ENCODE measurements at regions not wholly inside any gene's neighbourhood (a gene's known extent, or its start where the extent isn't known, plus 50 kb on each side); places are given as distances from the start of the nearest gene placed in this dataset.

GRCh38 chr2:177314722-177315264 lies 50.3 kb upstream of the NFE2L2 start:
- H3K36me3 ChIP-seq (replicated peaks; ENCODE audit: control insufficient read depth, insufficient read depth, low read length): no peaks in the 10 kb centered on the region
- H3K4me3 ChIP-seq (ENCODE audit: insufficient read depth, low read depth, low read length): no peak overlapping the region
- H3K27me3 ChIP-seq (ENCODE audit: control insufficient read depth, insufficient read depth, low read length): no peaks in the 10 kb centered on the region
- no peak for DNase-seq

- Histone ChIP-seq H3K4me3 (ENCODE audit: insufficient read depth, low read depth, low read length) (no peak overlapping the region), H3K27me3 (ENCODE audit: control insufficient read depth, insufficient read depth, low read length) (no peaks in the 10 kb centered on the region), H3K36me3 (replicated peaks; ENCODE audit: control insufficient read depth, insufficient read depth, low read length) (no peaks in the 10 kb centered on the region)
- no peak for DNase-seq
These were observed 50.8 kb upstream of the NFE2L2 start for GRCh38 chr2:177315364-177315763.

- Histone ChIP-seq H3K27me3 (ENCODE audit: control insufficient read depth, insufficient read depth, low read length) (no peaks in the 10 kb centered on the region), H3K36me3 (replicated peaks; ENCODE audit: control insufficient read depth, insufficient read depth, low read length) (no peaks in the 10 kb centered on the region), H3K4me3 (ENCODE audit: insufficient read depth, low read depth, low read length) (no peak overlapping the region)
- DNase-seq: no peak
These were observed 52.2 kb upstream of the NFE2L2 start for GRCh38 chr2:177316756-177317155.

- Histone ChIP-seq H3K4me3 (ENCODE audit: insufficient read depth, low read depth, low read length) (no peak overlapping the region), H3K27me3 (ENCODE audit: control insufficient read depth, insufficient read depth, low read length) (no peaks in the 10 kb centered on the region)
These were observed 52.9 kb upstream of the NFE2L2 start for GRCh38 chr2:177317443-177317842.

GRCh38 chr2:177317857-177318256 lies 53.3 kb upstream of the NFE2L2 start:
- DNase-seq: no peak
- Histone ChIP-seq H3K36me3 (replicated peaks; ENCODE audit: control insufficient read depth, insufficient read depth, low read length) (no peaks in the 10 kb centered on the region), H3K4me3 (ENCODE audit: insufficient read depth, low read depth, low read length) (no peak overlapping the region), H3K27me3 (ENCODE audit: control insufficient read depth, insufficient read depth, low read length) (no peaks in the 10 kb centered on the region)

More at GRCh38 chr2:177317443-177317842, 52.9 kb upstream of the NFE2L2 start:
- no peaks in the 10 kb centered on the region for H3K36me3 ChIP-seq (replicated peaks; ENCODE audit: control insufficient read depth, insufficient read depth, low read length)
- DNase-seq: no peak

- Histone ChIP-seq H3K4me3 (ENCODE audit: insufficient read depth, low read depth, low read length) (no peak overlapping the region), H3K27me3 (ENCODE audit: control insufficient read depth, insufficient read depth, low read length) (no peaks in the 10 kb centered on the region), H3K36me3 (replicated peaks; ENCODE audit: control insufficient read depth, insufficient read depth, low read length) (no peaks in the 10 kb centered on the region)
- DNase-seq: no peak
These were observed 54.1 kb upstream of the NFE2L2 start for GRCh38 chr2:177318613-177319012.

GRCh38 chr2:177320596-177320995 lies 56.1 kb upstream of the NFE2L2 start:
- Histone ChIP-seq H3K36me3 (replicated peaks; ENCODE audit: control insufficient read depth, insufficient read depth, low read length) (no peaks in the 10 kb centered on the region), H3K4me3 (ENCODE audit: insufficient read depth, low read depth, low read length) (no peak overlapping the region)
- no peak for DNase-seq

GRCh38 chr2:177322801-177323261 lies 58.3 kb upstream of the NFE2L2 start:
- DNase-seq: no peak
- no peaks in the 10 kb centered on the region for H3K27me3 ChIP-seq (ENCODE audit: control insufficient read depth, insufficient read depth, low read length)
- H3K4me3 ChIP-seq (ENCODE audit: insufficient read depth, low read depth, low read length): no peak overlapping the region
- no peaks in the 10 kb centered on the region for H3K36me3 ChIP-seq (replicated peaks; ENCODE audit: control insufficient read depth, insufficient read depth, low read length)

More at GRCh38 chr2:177320596-177320995, 56.1 kb upstream of the NFE2L2 start:
- H3K27me3 ChIP-seq (ENCODE audit: control insufficient read depth, insufficient read depth, low read length): no peaks in the 10 kb centered on the region

- H3K36me3 ChIP-seq (replicated peaks; ENCODE audit: control insufficient read depth, insufficient read depth, low read length): no peaks in the 10 kb centered on the region
- no peak overlapping the region for H3K4me3 ChIP-seq (ENCODE audit: insufficient read depth, low read depth, low read length)
- no peaks in the 10 kb centered on the region for H3K27me3 ChIP-seq (ENCODE audit: control insufficient read depth, insufficient read depth, low read length)
- no peak for DNase-seq
These were observed 60.3 kb upstream of the NFE2L2 start for GRCh38 chr2:177324797-177325196.

- H3K4me3 ChIP-seq (ENCODE audit: insufficient read depth, low read depth, low read length): no peak overlapping the region
- DNase-seq: no peak
- no peaks in the 10 kb centered on the region for H3K36me3 ChIP-seq (replicated peaks; ENCODE audit: control insufficient read depth, insufficient read depth, low read length)
- H3K27me3 ChIP-seq (ENCODE audit: control insufficient read depth, insufficient read depth, low read length): no peaks in the 10 kb centered on the region
These were observed 61.0 kb upstream of the NFE2L2 start for GRCh38 chr2:177325554-177325953.

- Histone ChIP-seq H3K36me3 (replicated peaks; ENCODE audit: control insufficient read depth, insufficient read depth, low read length) (no peaks in the 10 kb centered on the region), H3K27me3 (ENCODE audit: control insufficient read depth, insufficient read depth, low read length) (no peaks in the 10 kb centered on the region), H3K4me3 (ENCODE audit: insufficient read depth, low read depth, low read length) (no peak overlapping the region)
- DNase-seq: no peak
These were observed 61.5 kb upstream of the NFE2L2 start for GRCh38 chr2:177326005-177326404.

- Histone ChIP-seq H3K27me3 (ENCODE audit: control insufficient read depth, insufficient read depth, low read length) (no peaks in the 10 kb centered on the region), H3K36me3 (replicated peaks; ENCODE audit: control insufficient read depth, insufficient read depth, low read length) (no peaks in the 10 kb centered on the region), H3K4me3 (ENCODE audit: insufficient read depth, low read depth, low read length) (no peak overlapping the region)
- no peak for DNase-seq
These were observed 62.1 kb upstream of the NFE2L2 start for GRCh38 chr2:177326591-177326990.

- Histone ChIP-seq H3K27me3 (ENCODE audit: control insufficient read depth, insufficient read depth, low read length) (no peaks in the 10 kb centered on the region), H3K36me3 (replicated peaks; ENCODE audit: control insufficient read depth, insufficient read depth, low read length) (no peaks in the 10 kb centered on the region), H3K4me3 (ENCODE audit: insufficient read depth, low read depth, low read length) (no peak overlapping the region)
- DNase-seq: no peak
These were observed 62.5 kb upstream of the NFE2L2 start for GRCh38 chr2:177327009-177327408.

- H3K27me3 ChIP-seq (ENCODE audit: control insufficient read depth, insufficient read depth, low read length): no peaks in the 10 kb centered on the region
- no peak overlapping the region for H3K4me3 ChIP-seq (ENCODE audit: insufficient read depth, low read depth, low read length)
- no peaks in the 10 kb centered on the region for H3K36me3 ChIP-seq (replicated peaks; ENCODE audit: control insufficient read depth, insufficient read depth, low read length)
- no peak for DNase-seq
These were observed 63.5 kb upstream of the NFE2L2 start for GRCh38 chr2:177328056-177328455.

- Histone ChIP-seq H3K27me3 (ENCODE audit: control insufficient read depth, insufficient read depth, low read length) (no peaks in the 10 kb centered on the region), H3K36me3 (replicated peaks; ENCODE audit: control insufficient read depth, insufficient read depth, low read length) (no peaks in the 10 kb centered on the region), H3K4me3 (ENCODE audit: insufficient read depth, low read depth, low read length) (no peak overlapping the region)
- no peak for DNase-seq
These were observed 63.5 kb upstream of the AGPS start for GRCh38 chr2:177329064-177329463.

- H3K36me3 ChIP-seq (replicated peaks; ENCODE audit: control insufficient read depth, insufficient read depth, low read length): no peaks in the 10 kb centered on the region
- no peak overlapping the region for H3K4me3 ChIP-seq (ENCODE audit: insufficient read depth, low read depth, low read length)
- no peaks in the 10 kb centered on the region for H3K27me3 ChIP-seq (ENCODE audit: control insufficient read depth, insufficient read depth, low read length)
- no peak for DNase-seq
These were observed 61.0 kb upstream of the AGPS start for GRCh38 chr2:177331466-177331997.

All from H7 (cell line).